GM23338 (cell line): ENCODE measurements at regions not wholly inside any gene's neighbourhood (a gene's known extent, or its start where the extent isn't known, plus 50 kb on each side); places are given as distances from the start of the nearest gene placed in this dataset.

Source experiments
- ATAC-seq: fragments of 200-7000 bp; cut with Tn5 transposase; 3 replicates; pipeline ENCODE4 v1.9.1; 2020
- DNase-seq: peaks from one replicate; pipeline ENCODE4 v3.0.0-alpha.2; 2015; ENCODE audit warnings: low spot score
- H2AFZ ChIP-seq: fragments of 200-600 bp; sonication (generic); 2 replicates; pipeline ENCODE4 v1.8.0; 2016; ENCODE audit warnings: antibody characterized with exemption, mild to moderate bottlenecking, moderate library complexity
- H3F3A ChIP-seq: fragments of 200-600 bp; sonication (generic); replicated peaks from 2 replicates; pipeline ENCODE4 v1.8.0; 2017; ENCODE audit warnings: antibody characterized with exemption, mixed run types, low read depth
- H3K27ac ChIP-seq: fragments of 200-600 bp; sonication (generic); 2 replicates; pipeline ENCODE4 v1.6.1; 2016; ENCODE audit warnings: low read depth
- H3K27me3 ChIP-seq: fragments of 200-600 bp; sonication (generic); 2 replicates; pipeline ENCODE4 v1.8.0; 2016; ENCODE audit warnings: mild to moderate bottlenecking, mixed run types, moderate library complexity; ENCODE audit not compliant: insufficient read depth
- H3K36me3 ChIP-seq: fragments of 200-600 bp; sonication (generic); 2 replicates; pipeline ENCODE4 v1.8.0; 2016; ENCODE audit warnings: mild to moderate bottlenecking; ENCODE audit not compliant: insufficient read depth
- H3K4me1 ChIP-seq: fragments of 200-600 bp; sonication (generic); 2 replicates; pipeline ENCODE4 v1.8.0; 2016; ENCODE audit warnings: mild to moderate bottlenecking, moderate library complexity; ENCODE audit not compliant: insufficient read depth
- H3K4me2 ChIP-seq: fragments of 200-600 bp; sonication (generic); 2 replicates; pipeline ENCODE4 v1.7.1; 2017; ENCODE audit warnings: mixed run types
- H3K4me3 ChIP-seq: fragments of 200-600 bp; sonication (generic); 2 replicates; pipeline ENCODE4 v1.6.1; 2016; ENCODE audit warnings: mixed run types
- H3K79me2 ChIP-seq: fragments of 200-600 bp; sonication (generic); replicated peaks from 2 replicates; pipeline ENCODE4 v1.8.0; 2017; ENCODE audit warnings: mild to moderate bottlenecking; ENCODE audit not compliant: insufficient read depth
- H3K9me2 ChIP-seq: fragments of 200-600 bp; sonication (generic); 2 replicates; pipeline ENCODE4 v1.8.0; 2017; ENCODE audit not compliant: insufficient read depth
- H4K20me1 ChIP-seq: fragments of 200-600 bp; sonication (generic); replicated peaks from 2 replicates; pipeline ENCODE4 v1.8.0; 2017; ENCODE audit warnings: mild to moderate bottlenecking; ENCODE audit not compliant: insufficient read depth
- H3K27ac Mint-ChIP-seq: 2 replicates; pipeline ENCODE4 v1.8.0; 2020; ENCODE audit warnings: inconsistent platforms, mild to moderate bottlenecking, moderate library complexity, mixed read lengths
- H3K27me3 Mint-ChIP-seq: 3 replicates; pipeline ENCODE4 v1.8.0; 2022; ENCODE audit warnings: low read depth, mild to moderate bottlenecking, moderate library complexity, mixed read lengths, inconsistent platforms; ENCODE audit not compliant: insufficient read depth, poor library complexity
- H3K36me3 Mint-ChIP-seq: 3 replicates; pipeline ENCODE4 v1.8.0; 2021; ENCODE audit warnings: low read depth, mild to moderate bottlenecking, inconsistent platforms, moderate library complexity, mixed read lengths
- H3K4me1 Mint-ChIP-seq: 3 replicates; pipeline ENCODE4 v1.8.0; 2020; ENCODE audit warnings: mild to moderate bottlenecking, inconsistent platforms, mixed read lengths
- H3K4me3 Mint-ChIP-seq: 3 replicates; pipeline ENCODE4 v1.8.0; 2021; ENCODE audit warnings: moderate library complexity, mild to moderate bottlenecking, inconsistent platforms, mixed read lengths
- H3K9me3 Mint-ChIP-seq: 3 replicates; pipeline ENCODE4 v1.8.0; 2020; ENCODE audit warnings: moderate library complexity, mild to moderate bottlenecking, inconsistent platforms, mixed read lengths
- CREB1 ChIP-seq: fragments of 250-450 bp; sonication (Bioruptor Pico); IDR thresholded peaks from 2 replicates; pipeline ENCODE4 v1.5.0; 2020; ENCODE audit warnings: low read depth, mild to moderate bottlenecking, moderate library complexity
- EZH2 ChIP-seq: fragments of 200-600 bp; sonication (generic); IDR thresholded peaks from one replicate; pipeline ENCODE4 v1.8.0; 2017; ENCODE audit warnings: antibody characterized with exemption, mild to moderate bottlenecking, low read depth; ENCODE audit not compliant: unreplicated experiment
- EZH2phosphoT487 ChIP-seq: fragments of 200-600 bp; sonication (generic); IDR thresholded peaks from one replicate; pipeline ENCODE4 v1.8.1; 2018; ENCODE audit warnings: antibody characterized with exemption; ENCODE audit not compliant: unreplicated experiment
- JUNB ChIP-seq: IDR thresholded peaks from one replicate; pipeline ENCODE4 v1.6.1; 2016; ENCODE audit warnings: antibody characterized with exemption; ENCODE audit not compliant: unreplicated experiment
- NANOG ChIP-seq: IDR thresholded peaks from 2 replicates; pipeline ENCODE4 v1.6.1; 2016; ENCODE audit warnings: antibody characterized with exemption, borderline replicate concordance
- POLR2AphosphoS5 ChIP-seq: IDR thresholded peaks from 2 replicates; pipeline ENCODE4 v1.6.1; 2016; ENCODE audit warnings: antibody characterized with exemption, low read depth
- STAT1 ChIP-seq: IDR thresholded peaks from one replicate; pipeline ENCODE4 v1.6.1; 2016; ENCODE audit warnings: antibody characterized with exemption; ENCODE audit not compliant: unreplicated experiment
- ZNF114 ChIP-seq: fragments of 250-450 bp; sonication (Bioruptor Pico); IDR thresholded peaks from 2 replicates; pipeline ENCODE4 v1.5.0; 2020; ENCODE audit warnings: mild to moderate bottlenecking, moderate library complexity
- ZNF331 ChIP-seq: fragments of 250-450 bp; sonication (Bioruptor Pico); IDR thresholded peaks from 2 replicates; pipeline ENCODE4 v1.5.0; 2020; ENCODE audit warnings: low read depth, mild to moderate bottlenecking, moderate library complexity
- TF ChIP-seq, protein P1 (sequence below): IDR thresholded peaks from 2 replicates; pipeline ENCODE4 v1.6.1; 2016; ENCODE audit warnings: antibody characterized with exemption
- TF ChIP-seq, protein P2 (sequence below): fragments of 250-450 bp; sonication (Bioruptor Pico); IDR thresholded peaks from 2 replicates; pipeline ENCODE4 v1.5.0; 2020; ENCODE audit warnings: mild to moderate bottlenecking, moderate library complexity
- TF ChIP-seq, protein P3 (sequence below): IDR thresholded peaks from one replicate; pipeline ENCODE4 v1.6.1; 2018; ENCODE audit warnings: antibody characterized with exemption; ENCODE audit not compliant: unreplicated experiment
- TF ChIP-seq, protein P4 (sequence below), 2 experiments: fragments of 200-600 bp in 1 of 2; sonication (generic) in 1 of 2; conservative IDR thresholded peaks; 2 replicates each; pipeline versions ENCODE4 v1.5.1 to v1.6.1; 2016 to 2017; ENCODE audit warnings: antibody characterized with exemption in 2 of 2, low read depth in 2 of 2, mild to moderate bottlenecking in 2 of 2, moderate library complexity in 1 of 2

DNA sequence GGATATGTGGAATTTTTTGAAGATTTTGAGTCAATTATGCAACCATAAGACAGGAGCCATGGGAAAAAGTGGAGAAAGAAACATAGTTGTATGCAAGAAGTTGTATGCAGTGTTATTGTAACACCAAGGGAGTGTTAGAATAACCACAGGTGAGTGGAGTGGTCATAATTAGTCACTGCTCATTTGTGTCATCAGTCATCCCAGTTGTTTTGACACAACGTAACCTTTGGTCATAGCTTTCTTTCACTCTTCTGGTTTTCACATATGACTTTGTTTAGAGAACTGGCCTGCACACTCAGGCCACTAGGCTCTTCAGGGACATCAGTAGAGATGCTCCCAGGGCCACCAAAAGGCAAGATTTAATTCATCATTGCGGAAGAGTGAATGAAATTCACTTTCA, 158.7 kb upstream of the HMHB1 start:
- Histone ChIP-seq H3F3A (no peaks in the 10 kb centered on the region), H3K27ac (no peak overlapping the region), H3K4me2 (no peak overlapping the region), H3K79me2 (no peaks in the 10 kb centered on the region), H3K4me1 (no peaks in the 10 kb centered on the region), H3K27me3 (no peaks in the 10 kb centered on the region), H3K9me2 (0 out of 2 replicates have a peak, but pooled peaks cover 2% of the 10 kb centered on the region), H3K36me3 (no peaks in the 10 kb centered on the region), H3K4me3 (no peak overlapping the region), H4K20me1 (no peaks in the 10 kb centered on the region), H2AFZ (no peak overlapping the region)
- no peaks in the 10 kb centered on the region for H3K27me3 Mint-ChIP-seq
- DNase-seq (no peak), ATAC-seq (no peak)
- no peak overlapping the region for H3K4me3 Mint-ChIP-seq
- no peaks in the 10 kb centered on the region for H3K9me3 Mint-ChIP-seq
- TF ChIP-seq, protein P1, sequence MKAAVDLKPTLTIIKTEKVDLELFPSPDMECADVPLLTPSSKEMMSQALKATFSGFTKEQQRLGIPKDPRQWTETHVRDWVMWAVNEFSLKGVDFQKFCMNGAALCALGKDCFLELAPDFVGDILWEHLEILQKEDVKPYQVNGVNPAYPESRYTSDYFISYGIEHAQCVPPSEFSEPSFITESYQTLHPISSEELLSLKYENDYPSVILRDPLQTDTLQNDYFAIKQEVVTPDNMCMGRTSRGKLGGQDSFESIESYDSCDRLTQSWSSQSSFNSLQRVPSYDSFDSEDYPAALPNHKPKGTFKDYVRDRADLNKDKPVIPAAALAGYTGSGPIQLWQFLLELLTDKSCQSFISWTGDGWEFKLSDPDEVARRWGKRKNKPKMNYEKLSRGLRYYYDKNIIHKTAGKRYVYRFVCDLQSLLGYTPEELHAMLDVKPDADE: no peak
- TF ChIP-seq ZNF331 (CRISPR knock-in tag) (no peak), POLR2AphosphoS5 (no peak), EZH2phosphoT487 (no peak), STAT1 (no peak), ZNF114 (CRISPR knock-in tag) (no peak), JUNB (no peak), EZH2 (no peak), NANOG (no peak), CREB1 (CRISPR knock-in tag) (no peak)
- TF ChIP-seq, protein P2, sequence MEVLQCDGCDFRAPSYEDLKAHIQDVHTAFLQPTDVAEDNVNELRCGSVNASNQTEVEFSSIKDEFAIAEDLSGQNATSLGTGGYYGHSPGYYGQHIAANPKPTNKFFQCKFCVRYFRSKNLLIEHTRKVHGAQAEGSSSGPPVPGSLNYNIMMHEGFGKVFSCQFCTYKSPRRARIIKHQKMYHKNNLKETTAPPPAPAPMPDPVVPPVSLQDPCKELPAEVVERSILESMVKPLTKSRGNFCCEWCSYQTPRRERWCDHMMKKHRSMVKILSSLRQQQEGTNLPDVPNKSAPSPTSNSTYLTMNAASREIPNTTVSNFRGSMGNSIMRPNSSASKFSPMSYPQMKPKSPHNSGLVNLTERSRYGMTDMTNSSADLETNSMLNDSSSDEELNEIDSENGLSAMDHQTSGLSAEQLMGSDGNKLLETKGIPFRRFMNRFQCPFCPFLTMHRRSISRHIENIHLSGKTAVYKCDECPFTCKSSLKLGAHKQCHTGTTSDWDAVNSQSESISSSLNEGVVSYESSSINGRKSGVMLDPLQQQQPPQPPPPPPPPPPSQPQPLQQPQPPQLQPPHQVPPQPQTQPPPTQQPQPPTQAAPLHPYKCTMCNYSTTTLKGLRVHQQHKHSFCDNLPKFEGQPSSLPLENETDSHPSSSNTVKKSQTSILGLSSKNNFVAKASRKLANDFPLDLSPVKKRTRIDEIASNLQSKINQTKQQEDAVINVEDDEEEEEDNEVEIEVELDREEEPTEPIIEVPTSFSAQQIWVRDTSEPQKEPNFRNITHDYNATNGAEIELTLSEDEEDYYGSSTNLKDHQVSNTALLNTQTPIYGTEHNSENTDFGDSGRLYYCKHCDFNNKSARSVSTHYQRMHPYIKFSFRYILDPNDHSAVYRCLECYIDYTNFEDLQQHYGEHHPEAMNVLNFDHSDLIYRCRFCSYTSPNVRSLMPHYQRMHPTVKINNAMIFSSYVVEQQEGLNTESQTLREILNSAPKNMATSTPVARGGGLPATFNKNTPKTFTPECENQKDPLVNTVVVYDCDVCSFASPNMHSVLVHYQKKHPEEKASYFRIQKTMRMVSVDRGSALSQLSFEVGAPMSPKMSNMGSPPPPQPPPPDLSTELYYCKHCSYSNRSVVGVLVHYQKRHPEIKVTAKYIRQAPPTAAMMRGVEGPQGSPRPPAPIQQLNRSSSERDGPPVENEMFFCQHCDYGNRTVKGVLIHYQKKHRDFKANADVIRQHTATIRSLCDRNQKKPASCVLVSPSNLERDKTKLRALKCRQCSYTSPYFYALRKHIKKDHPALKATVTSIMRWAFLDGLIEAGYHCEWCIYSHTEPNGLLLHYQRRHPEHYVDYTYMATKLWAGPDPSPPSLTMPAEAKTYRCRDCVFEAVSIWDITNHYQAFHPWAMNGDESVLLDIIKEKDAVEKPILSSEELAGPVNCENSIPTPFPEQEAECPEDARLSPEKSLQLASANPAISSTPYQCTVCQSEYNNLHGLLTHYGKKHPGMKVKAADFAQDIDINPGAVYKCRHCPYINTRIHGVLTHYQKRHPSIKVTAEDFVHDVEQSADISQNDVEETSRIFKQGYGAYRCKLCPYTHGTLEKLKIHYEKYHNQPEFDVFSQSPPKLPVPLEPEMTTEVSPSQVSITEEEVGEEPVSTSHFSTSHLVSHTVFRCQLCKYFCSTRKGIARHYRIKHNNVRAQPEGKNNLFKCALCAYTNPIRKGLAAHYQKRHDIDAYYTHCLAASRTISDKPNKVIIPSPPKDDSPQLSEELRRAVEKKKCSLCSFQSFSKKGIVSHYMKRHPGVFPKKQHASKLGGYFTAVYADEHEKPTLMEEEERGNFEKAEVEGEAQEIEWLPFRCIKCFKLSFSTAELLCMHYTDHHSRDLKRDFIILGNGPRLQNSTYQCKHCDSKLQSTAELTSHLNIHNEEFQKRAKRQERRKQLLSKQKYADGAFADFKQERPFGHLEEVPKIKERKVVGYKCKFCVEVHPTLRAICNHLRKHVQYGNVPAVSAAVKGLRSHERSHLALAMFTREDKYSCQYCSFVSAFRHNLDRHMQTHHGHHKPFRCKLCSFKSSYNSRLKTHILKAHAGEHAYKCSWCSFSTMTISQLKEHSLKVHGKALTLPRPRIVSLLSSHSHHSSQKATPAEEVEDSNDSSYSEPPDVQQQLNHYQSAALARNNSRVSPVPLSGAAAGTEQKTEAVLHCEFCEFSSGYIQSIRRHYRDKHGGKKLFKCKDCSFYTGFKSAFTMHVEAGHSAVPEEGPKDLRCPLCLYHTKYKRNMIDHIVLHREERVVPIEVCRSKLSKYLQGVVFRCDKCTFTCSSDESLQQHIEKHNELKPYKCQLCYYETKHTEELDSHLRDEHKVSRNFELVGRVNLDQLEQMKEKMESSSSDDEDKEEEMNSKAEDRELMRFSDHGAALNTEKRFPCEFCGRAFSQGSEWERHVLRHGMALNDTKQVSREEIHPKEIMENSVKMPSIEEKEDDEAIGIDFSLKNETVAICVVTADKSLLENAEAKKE (CRISPR knock-in tag): no peak
- TF ChIP-seq, protein P3, sequence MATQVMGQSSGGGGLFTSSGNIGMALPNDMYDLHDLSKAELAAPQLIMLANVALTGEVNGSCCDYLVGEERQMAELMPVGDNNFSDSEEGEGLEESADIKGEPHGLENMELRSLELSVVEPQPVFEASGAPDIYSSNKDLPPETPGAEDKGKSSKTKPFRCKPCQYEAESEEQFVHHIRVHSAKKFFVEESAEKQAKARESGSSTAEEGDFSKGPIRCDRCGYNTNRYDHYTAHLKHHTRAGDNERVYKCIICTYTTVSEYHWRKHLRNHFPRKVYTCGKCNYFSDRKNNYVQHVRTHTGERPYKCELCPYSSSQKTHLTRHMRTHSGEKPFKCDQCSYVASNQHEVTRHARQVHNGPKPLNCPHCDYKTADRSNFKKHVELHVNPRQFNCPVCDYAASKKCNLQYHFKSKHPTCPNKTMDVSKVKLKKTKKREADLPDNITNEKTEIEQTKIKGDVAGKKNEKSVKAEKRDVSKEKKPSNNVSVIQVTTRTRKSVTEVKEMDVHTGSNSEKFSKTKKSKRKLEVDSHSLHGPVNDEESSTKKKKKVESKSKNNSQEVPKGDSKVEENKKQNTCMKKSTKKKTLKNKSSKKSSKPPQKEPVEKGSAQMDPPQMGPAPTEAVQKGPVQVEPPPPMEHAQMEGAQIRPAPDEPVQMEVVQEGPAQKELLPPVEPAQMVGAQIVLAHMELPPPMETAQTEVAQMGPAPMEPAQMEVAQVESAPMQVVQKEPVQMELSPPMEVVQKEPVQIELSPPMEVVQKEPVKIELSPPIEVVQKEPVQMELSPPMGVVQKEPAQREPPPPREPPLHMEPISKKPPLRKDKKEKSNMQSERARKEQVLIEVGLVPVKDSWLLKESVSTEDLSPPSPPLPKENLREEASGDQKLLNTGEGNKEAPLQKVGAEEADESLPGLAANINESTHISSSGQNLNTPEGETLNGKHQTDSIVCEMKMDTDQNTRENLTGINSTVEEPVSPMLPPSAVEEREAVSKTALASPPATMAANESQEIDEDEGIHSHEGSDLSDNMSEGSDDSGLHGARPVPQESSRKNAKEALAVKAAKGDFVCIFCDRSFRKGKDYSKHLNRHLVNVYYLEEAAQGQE: no peak
- TF ChIP-seq, protein P4, sequence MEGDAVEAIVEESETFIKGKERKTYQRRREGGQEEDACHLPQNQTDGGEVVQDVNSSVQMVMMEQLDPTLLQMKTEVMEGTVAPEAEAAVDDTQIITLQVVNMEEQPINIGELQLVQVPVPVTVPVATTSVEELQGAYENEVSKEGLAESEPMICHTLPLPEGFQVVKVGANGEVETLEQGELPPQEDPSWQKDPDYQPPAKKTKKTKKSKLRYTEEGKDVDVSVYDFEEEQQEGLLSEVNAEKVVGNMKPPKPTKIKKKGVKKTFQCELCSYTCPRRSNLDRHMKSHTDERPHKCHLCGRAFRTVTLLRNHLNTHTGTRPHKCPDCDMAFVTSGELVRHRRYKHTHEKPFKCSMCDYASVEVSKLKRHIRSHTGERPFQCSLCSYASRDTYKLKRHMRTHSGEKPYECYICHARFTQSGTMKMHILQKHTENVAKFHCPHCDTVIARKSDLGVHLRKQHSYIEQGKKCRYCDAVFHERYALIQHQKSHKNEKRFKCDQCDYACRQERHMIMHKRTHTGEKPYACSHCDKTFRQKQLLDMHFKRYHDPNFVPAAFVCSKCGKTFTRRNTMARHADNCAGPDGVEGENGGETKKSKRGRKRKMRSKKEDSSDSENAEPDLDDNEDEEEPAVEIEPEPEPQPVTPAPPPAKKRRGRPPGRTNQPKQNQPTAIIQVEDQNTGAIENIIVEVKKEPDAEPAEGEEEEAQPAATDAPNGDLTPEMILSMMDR (conservative IDR thresholded peaks at IDR 0.05; ENCODE audit: low read depth in 2 of 2): no peak
- H3K36me3 Mint-ChIP-seq: no peaks in the 10 kb centered on the region
- no peaks in the 10 kb centered on the region; the same call in 2 of the 3 replicates for H3K4me1 Mint-ChIP-seq
- no peak overlapping the region for H3K27ac Mint-ChIP-seq
